ENCODE measurements at regions not wholly inside any gene's neighbourhood (a gene's known extent, or its start where the extent isn't known, plus 50 kb on each side); places are given as distances from the start of the nearest gene placed in this dataset.

GRCh38 chr2:239668651-239669050, 267.8 kb upstream of the HDAC4 start:
- TF ChIP-seq, protein P1, sequence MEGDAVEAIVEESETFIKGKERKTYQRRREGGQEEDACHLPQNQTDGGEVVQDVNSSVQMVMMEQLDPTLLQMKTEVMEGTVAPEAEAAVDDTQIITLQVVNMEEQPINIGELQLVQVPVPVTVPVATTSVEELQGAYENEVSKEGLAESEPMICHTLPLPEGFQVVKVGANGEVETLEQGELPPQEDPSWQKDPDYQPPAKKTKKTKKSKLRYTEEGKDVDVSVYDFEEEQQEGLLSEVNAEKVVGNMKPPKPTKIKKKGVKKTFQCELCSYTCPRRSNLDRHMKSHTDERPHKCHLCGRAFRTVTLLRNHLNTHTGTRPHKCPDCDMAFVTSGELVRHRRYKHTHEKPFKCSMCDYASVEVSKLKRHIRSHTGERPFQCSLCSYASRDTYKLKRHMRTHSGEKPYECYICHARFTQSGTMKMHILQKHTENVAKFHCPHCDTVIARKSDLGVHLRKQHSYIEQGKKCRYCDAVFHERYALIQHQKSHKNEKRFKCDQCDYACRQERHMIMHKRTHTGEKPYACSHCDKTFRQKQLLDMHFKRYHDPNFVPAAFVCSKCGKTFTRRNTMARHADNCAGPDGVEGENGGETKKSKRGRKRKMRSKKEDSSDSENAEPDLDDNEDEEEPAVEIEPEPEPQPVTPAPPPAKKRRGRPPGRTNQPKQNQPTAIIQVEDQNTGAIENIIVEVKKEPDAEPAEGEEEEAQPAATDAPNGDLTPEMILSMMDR (conservative IDR thresholded peaks at IDR 0.05; ENCODE audit: low read depth in 2 of 2), result no peak
- no peak for TF ChIP-seq EZH2 (IDR thresholded peaks at IDR 0.05; ENCODE audit: low read depth, unreplicated experiment)
- TF ChIP-seq EZH2phosphoT487 (IDR thresholded peaks at IDR 0.05; ENCODE audit: unreplicated experiment), result no peak
- TF ChIP-seq JUNB (IDR thresholded peaks at IDR 0.05; ENCODE audit: unreplicated experiment), result no peak
- TF ChIP-seq CREB1 (CRISPR knock-in tag; IDR thresholded peaks at IDR 0.05; ENCODE audit: low read depth), result no peak
- TF ChIP-seq, protein P2, sequence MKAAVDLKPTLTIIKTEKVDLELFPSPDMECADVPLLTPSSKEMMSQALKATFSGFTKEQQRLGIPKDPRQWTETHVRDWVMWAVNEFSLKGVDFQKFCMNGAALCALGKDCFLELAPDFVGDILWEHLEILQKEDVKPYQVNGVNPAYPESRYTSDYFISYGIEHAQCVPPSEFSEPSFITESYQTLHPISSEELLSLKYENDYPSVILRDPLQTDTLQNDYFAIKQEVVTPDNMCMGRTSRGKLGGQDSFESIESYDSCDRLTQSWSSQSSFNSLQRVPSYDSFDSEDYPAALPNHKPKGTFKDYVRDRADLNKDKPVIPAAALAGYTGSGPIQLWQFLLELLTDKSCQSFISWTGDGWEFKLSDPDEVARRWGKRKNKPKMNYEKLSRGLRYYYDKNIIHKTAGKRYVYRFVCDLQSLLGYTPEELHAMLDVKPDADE (IDR thresholded peaks at IDR 0.05), result no peak
- no peak for TF ChIP-seq ZNF331 (CRISPR knock-in tag; IDR thresholded peaks at IDR 0.05; ENCODE audit: low read depth)
- TF ChIP-seq POLR2AphosphoS5 (IDR thresholded peaks at IDR 0.05; ENCODE audit: low read depth), result no peak
- no peak for TF ChIP-seq NANOG (IDR thresholded peaks at IDR 0.05; ENCODE audit: borderline replicate concordance)
